GM23248 (cell line): ENCODE measurements at regions not wholly inside any gene's neighbourhood (a gene's known extent, or its start where the extent isn't known, plus 50 kb on each side); places are given as distances from the start of the nearest gene placed in this dataset.

Experiments
- DNase-seq: peaks from one replicate; pipeline ENCODE4 v3.0.0-alpha.2; 2015
- H2AFZ ChIP-seq: fragments of 200-600 bp; sonication (generic); 2 replicates; pipeline ENCODE4 v1.6.1; 2016; ENCODE audit warnings: antibody characterized with exemption
- H3F3A ChIP-seq: fragments of 200-600 bp; sonication (generic); 2 replicates; pipeline ENCODE4 v1.6.1; 2016; ENCODE audit warnings: mild to moderate bottlenecking, antibody characterized with exemption, mixed run types; ENCODE audit not compliant: insufficient read depth
- H3K27ac ChIP-seq: fragments of 200-600 bp; sonication (generic); 2 replicates; pipeline ENCODE4 v1.5.1; 2016; ENCODE audit warnings: mild to moderate bottlenecking
- H3K27me3 ChIP-seq: fragments of 200-600 bp; sonication (generic); replicated peaks from 2 replicates; pipeline ENCODE4 v1.6.1; 2016; ENCODE audit warnings: mild to moderate bottlenecking; ENCODE audit not compliant: insufficient read depth
- H3K36me3 ChIP-seq: fragments of 200-600 bp; sonication (generic); 2 replicates; pipeline ENCODE4 v1.6.1; 2016; ENCODE audit warnings: low read depth, mild to moderate bottlenecking
- H3K4me1 ChIP-seq: fragments of 200-600 bp; sonication (generic); 2 replicates; pipeline ENCODE4 v1.6.1; 2016; ENCODE audit warnings: mild to moderate bottlenecking; ENCODE audit not compliant: insufficient read depth
- H3K4me2 ChIP-seq: fragments of 200-600 bp; sonication (generic); one replicate; pipeline ENCODE4 v1.6.1; 2016; ENCODE audit warnings: mild to moderate bottlenecking; ENCODE audit not compliant: unreplicated experiment
- H3K4me3 ChIP-seq: fragments of 200-600 bp; sonication (generic); 2 replicates; pipeline ENCODE4 v1.5.1; 2016; ENCODE audit warnings: mild to moderate bottlenecking
- H3K79me2 ChIP-seq: fragments of 200-600 bp; sonication (generic); 2 replicates; pipeline ENCODE4 v1.6.1; 2016; ENCODE audit warnings: mild to moderate bottlenecking; ENCODE audit not compliant: insufficient read depth
- H3K9ac ChIP-seq: fragments of 200-600 bp; sonication (generic); 2 replicates; pipeline ENCODE4 v1.6.1; 2016; ENCODE audit warnings: mild to moderate bottlenecking
- H3K9me2 ChIP-seq: fragments of 200-600 bp; sonication (generic); 2 replicates; pipeline ENCODE4 v1.6.1; 2016; ENCODE audit warnings: mixed run types, mild to moderate bottlenecking, moderate library complexity; ENCODE audit not compliant: insufficient read depth
- H3K9me3 ChIP-seq: fragments of 200-600 bp; sonication (generic); one replicate; pipeline ENCODE4 v1.6.1; 2017; ENCODE audit warnings: low read depth
- H4K20me1 ChIP-seq: fragments of 200-600 bp; sonication (generic); 2 replicates; pipeline ENCODE4 v1.6.0; 2016; ENCODE audit not compliant: insufficient read depth
- EZH2 ChIP-seq: fragments of 200-600 bp; sonication (generic); IDR thresholded peaks from 2 replicates; pipeline ENCODE4 v1.6.1; 2018; ENCODE audit warnings: antibody characterized with exemption, mild to moderate bottlenecking; ENCODE audit not compliant: insufficient read depth, poor library complexity, severe bottlenecking
- EZH2phosphoT487 ChIP-seq: fragments of 200-600 bp; sonication (generic); IDR thresholded peaks from 2 replicates; pipeline ENCODE4 v1.6.1; 2018; ENCODE audit warnings: antibody characterized with exemption, moderate library complexity, mild to moderate bottlenecking, low read depth; ENCODE audit not compliant: insufficient read depth
- WGBS, 2 experiments: methylation state at CpG; one replicate each; pipeline ENCODE4 v1.1.6; 2015 to 2017; ENCODE audit warnings: low lambda C conversion rate in 2 of 2, low coverage in 1 of 2; ENCODE audit errors: missing lambda C conversion rate in 2 of 2; 5-methylcytosine and 5-hydroxymethylcytosine counted together
- in situ Hi-C: fragments of 300-500 bp; cut with MboI; formaldehyde crosslinking; loops from 2 replicates; pipeline ENCODE4 v1.15.0; 2020

DNA sequence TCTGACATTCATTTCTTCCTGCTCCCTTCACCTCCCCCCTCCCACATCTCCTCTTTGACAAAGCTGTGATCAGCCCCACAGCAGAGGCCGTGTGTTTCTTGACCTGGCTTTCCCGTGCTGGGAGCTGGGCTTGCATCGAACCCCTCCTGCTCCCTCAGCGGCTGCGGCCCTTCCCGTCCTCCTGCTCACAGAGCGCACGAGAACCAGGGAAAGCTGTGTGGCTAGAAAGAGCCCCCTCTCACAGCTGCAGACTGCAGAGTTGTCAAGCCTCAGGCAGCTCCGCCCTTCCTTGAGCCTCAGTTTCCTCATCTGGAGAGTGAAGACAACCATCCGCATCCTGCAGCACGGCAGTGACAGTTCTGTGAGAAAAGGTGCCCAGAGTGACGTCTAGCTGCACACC, 65.7 kb upstream of the GLI2 start:
- H3K9me2 ChIP-seq, result no peaks in the 10 kb centered on the region
- H3F3A ChIP-seq, result no peaks in the 10 kb centered on the region
- H3K4me2 ChIP-seq, result no peak overlapping the region
- H3K4me1 ChIP-seq, result no peaks in the 10 kb centered on the region
- no peaks in the 10 kb centered on the region for H4K20me1 ChIP-seq
- H3K4me3 ChIP-seq, result no peak overlapping the region
- H2AFZ ChIP-seq, result no peak overlapping the region
- no peak overlapping the region for H3K9ac ChIP-seq
- H3K27me3 ChIP-seq, result no peaks in the 10 kb centered on the region
- no peaks in the 10 kb centered on the region for H3K79me2 ChIP-seq
- DNase-seq, result no peak
- no peak overlapping the region for H3K27ac ChIP-seq
- no peak for TF ChIP-seq EZH2phosphoT487
- in situ Hi-C loops, result no loop called here
- 75 to 82% methylated on average over 11 to 12 of the region's 12 CpGs for WGBS, 2 experiments
- H3K36me3 ChIP-seq, result no peaks in the 10 kb centered on the region
- no peaks in the 10 kb centered on the region for H3K9me3 ChIP-seq

DNA sequence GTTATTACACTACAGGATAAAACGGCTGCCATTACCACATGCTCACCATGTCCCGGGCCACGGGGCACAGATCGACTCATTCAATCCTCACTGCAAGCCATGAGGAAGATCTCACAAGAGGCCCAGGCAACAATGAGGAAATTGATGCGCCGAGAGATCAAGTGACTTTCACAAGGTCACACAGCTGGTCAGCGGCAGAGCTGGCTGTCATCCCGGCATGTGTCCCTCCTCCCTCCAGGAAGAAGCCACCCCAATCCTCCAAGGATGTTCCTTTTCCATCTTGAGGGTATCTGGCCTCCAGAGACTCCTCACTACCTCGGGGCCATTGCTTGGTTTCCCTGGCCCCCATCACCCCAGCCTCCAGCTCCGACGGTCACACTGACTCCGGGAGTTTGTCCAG, 65.3 kb upstream of the GLI2 start:
- H3K4me1 ChIP-seq, result no peaks in the 10 kb centered on the region
- DNase-seq, result no peak
- H3K9me3 ChIP-seq, result no peaks in the 10 kb centered on the region
- H3K36me3 ChIP-seq, result no peaks in the 10 kb centered on the region
- H3K9me2 ChIP-seq, result no peaks in the 10 kb centered on the region
- 89% methylated on average over 12 of the region's 12 CpGs for WGBS, 2 experiments
- no peak overlapping the region for H3K4me3 ChIP-seq
- no peaks in the 10 kb centered on the region for H3K79me2 ChIP-seq
- TF ChIP-seq EZH2phosphoT487 (no peak), EZH2 (no peak)
- no peak overlapping the region for H2AFZ ChIP-seq
- H3K27ac ChIP-seq, result no peak overlapping the region
- no peak overlapping the region for H3K4me2 ChIP-seq
- in situ Hi-C loops, result no loop called here
- H4K20me1 ChIP-seq, result no peaks in the 10 kb centered on the region
- no peaks in the 10 kb centered on the region for H3F3A ChIP-seq
- no peaks in the 10 kb centered on the region for H3K27me3 ChIP-seq
- no peak overlapping the region for H3K9ac ChIP-seq

DNA sequence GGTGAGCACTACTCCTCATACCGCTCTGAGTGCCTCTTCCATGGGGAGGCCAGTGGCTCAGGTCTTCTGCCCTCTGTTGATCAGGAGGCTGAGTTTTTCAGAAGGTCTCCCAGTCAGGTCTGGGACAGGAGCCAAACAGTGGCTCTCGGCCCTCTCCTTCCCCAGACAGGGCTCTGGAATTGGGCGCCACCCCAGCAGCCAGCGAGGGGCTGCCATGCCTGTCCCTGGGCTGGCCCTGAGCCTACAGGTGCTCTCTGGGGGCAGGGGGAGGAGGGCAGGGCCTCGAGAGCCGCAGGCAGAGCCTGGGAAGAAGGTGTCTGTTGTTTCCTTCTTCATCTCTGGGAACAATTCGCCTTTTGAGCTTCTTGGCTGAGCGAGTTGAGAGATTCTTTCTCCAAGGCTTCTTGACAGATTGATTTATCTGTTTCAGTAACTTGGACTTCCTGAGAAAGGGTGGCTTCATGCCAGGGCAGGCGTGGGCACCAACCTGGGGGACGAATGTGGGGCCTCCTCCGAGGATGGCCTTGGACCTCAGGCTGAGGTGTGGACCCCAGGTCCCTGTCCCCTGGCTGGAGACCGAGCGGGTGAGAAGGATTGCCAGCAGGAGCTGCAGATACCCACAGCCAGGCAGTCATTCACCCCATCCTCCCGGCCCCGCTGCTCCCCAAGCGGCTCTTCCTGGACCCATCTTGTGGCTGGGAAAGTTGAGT, 64.7 kb upstream of the GLI2 start:
- Histone ChIP-seq H2AFZ (no peak overlapping the region), H3K4me3 (no peak overlapping the region), H3K9me2 (no peaks in the 10 kb centered on the region), H4K20me1 (no peaks in the 10 kb centered on the region), H3K9me3 (no peaks in the 10 kb centered on the region), H3K9ac (no peak overlapping the region), H3K36me3 (no peaks in the 10 kb centered on the region), H3K27me3 (no peaks in the 10 kb centered on the region), H3K4me1 (no peaks in the 10 kb centered on the region), H3F3A (no peaks in the 10 kb centered on the region), H3K27ac (no peak overlapping the region), H3K79me2 (no peaks in the 10 kb centered on the region), H3K4me2 (no peak overlapping the region)
- no peak for TF ChIP-seq EZH2
- TF ChIP-seq EZH2phosphoT487, result no peak
- no peak for DNase-seq
- in situ Hi-C loops, result no loop called here
- 77 to 79% methylated on average over 16 of the region's 16 CpGs for WGBS, 2 experiments

DNA sequence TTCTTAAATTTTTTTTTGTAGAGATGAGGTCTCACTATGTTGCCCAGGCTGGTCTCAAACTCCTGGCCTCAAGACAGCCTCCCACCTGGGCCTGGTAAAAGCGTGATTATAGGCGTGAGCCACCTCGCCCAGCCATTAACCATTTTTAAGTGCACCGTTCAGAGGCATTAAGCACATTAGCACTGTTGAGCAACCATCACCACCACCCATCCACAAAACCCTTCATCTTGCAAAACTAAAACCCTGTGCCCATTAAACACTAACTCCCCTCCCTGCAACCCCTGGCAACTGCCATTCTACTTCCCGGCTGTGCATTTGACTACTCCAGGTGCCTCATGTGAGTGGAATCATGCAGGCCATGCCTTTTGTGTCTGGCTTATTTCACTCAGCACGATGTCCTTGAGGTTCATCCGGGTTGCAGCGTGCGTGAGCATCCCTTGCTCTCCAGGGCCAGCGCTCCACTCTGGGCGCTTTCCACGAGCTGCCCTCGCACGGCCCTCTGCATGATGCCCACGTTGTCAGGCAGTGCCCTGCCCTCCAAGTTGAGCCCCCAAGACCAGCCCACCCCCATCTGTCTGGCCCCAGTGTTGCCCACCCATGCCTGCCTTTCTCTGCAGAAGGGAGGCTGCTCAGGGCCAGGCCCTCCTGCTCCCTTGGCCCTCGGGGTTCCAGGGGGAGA, 63.0 kb upstream of the GLI2 start:
- 81 to 84% methylated on average over 12 to 16 of the region's 16 CpGs for WGBS, 2 experiments
- Histone ChIP-seq H3K9ac (no peak overlapping the region), H3F3A (peaks cover 5% of the 10 kb centered on the region), H3K27me3 (no peaks in the 10 kb centered on the region), H3K9me2 (no peaks in the 10 kb centered on the region), H3K9me3 (no peaks in the 10 kb centered on the region), H3K4me3 (no peak overlapping the region), H3K79me2 (no peaks in the 10 kb centered on the region), H3K4me1 (peaks cover 2% of the 10 kb centered on the region), H3K4me2 (no peak overlapping the region), H3K36me3 (no peaks in the 10 kb centered on the region), H4K20me1 (no peaks in the 10 kb centered on the region), H2AFZ (no peak overlapping the region), H3K27ac (no peak overlapping the region)
- TF ChIP-seq EZH2 (no peak), EZH2phosphoT487 (no peak)
- in situ Hi-C loops, result no loop called here
- DNase-seq, result no peak
